ENCODE measurements at regions not wholly inside any gene's neighbourhood (a gene's known extent, or its start where the extent isn't known, plus 50 kb on each side); places are given as distances from the start of the nearest gene placed in this dataset.

GRCh38 chr19:31693131-31693932 is 344.1 kb upstream of the TSHZ3 start:
- Histone ChIP-seq H3K4me3 (ENCODE audit: low read length in 2 of 2) (no peak overlapping the region), H3K4me1 (ENCODE audit: control insufficient read depth in 2 of 2, insufficient read depth in 2 of 2, low read length in 2 of 2) (no peaks in the 10 kb centered on the region), H3K9me3 (ENCODE audit: control insufficient read depth in 2 of 2, low read length in 2 of 2) (no peaks in the 10 kb centered on the region), H3K27me3 (ENCODE audit: control insufficient read depth in 2 of 2, insufficient read depth in 2 of 2, low read length in 2 of 2) (no peaks in the 10 kb centered on the region), H3K9ac (ENCODE audit: low read depth in 1 of 2, low read length in 2 of 2) (no peak overlapping the region), H3K36me3 (ENCODE audit: control insufficient read depth in 2 of 2, insufficient read depth in 2 of 2, low read length in 2 of 2) (no peaks in the 10 kb centered on the region), H3K27ac (ENCODE audit: low read depth in 2 of 2, low read length in 2 of 2) (no peak overlapping the region)

DNA sequence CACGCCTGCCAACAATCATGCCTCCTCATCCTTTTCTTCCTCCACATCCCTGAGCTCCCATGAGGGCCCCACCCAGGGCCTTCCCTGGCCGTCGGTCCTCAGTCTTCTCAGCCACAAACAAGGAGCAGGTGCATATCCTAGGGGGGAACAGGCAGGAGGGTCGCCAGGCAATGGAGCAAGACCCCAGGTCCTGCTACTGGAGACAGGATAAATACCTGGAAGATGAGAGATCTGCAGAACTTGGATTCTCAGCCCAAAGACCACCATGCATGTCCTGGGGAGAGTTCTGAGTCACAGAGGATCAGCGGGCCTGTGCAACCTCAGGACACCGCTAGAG is 344.7 kb upstream of the TSHZ3 start:
- H3K27me3 ChIP-seq (ENCODE audit: control insufficient read depth in 2 of 2, insufficient read depth in 2 of 2, low read length in 2 of 2): no peaks in the 10 kb centered on the region
- H3K9ac ChIP-seq (ENCODE audit: low read depth in 1 of 2, low read length in 2 of 2): no peak overlapping the region
- no peak overlapping the region for H3K4me3 ChIP-seq (ENCODE audit: low read length in 2 of 2)
- no peaks in the 10 kb centered on the region for H3K9me3 ChIP-seq (ENCODE audit: control insufficient read depth in 2 of 2, low read length in 2 of 2)
- H3K27ac ChIP-seq (ENCODE audit: low read depth in 2 of 2, low read length in 2 of 2): no peak overlapping the region
- no peaks in the 10 kb centered on the region for H3K4me1 ChIP-seq (ENCODE audit: control insufficient read depth in 2 of 2, insufficient read depth in 2 of 2, low read length in 2 of 2)
- no peaks in the 10 kb centered on the region for H3K36me3 ChIP-seq (ENCODE audit: control insufficient read depth in 2 of 2, insufficient read depth in 2 of 2, low read length in 2 of 2)

DNA sequence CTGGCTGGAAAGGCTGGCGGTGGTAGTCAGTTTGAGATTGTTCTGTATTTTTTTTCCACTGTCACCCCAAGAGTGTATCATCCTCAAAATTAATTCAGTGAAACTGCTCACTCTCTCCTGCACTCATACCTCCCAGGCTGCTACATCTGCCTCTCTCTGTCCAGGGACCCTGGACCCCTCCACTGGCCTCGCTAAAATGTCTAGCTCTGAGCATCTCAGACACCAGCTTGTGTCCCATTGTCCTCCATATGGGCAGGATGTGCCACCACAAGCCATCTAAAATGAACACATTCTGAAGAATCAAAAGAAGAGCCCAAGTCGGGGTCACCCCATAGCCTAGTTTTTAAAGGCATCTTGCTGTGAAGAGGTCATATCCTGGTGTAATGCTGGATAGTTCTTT is 345.5 kb upstream of the TSHZ3 start:
- no peaks in the 10 kb centered on the region for H3K4me1 ChIP-seq (ENCODE audit: control insufficient read depth in 2 of 2, insufficient read depth in 2 of 2, low read length in 2 of 2)
- no peaks in the 10 kb centered on the region for H3K9me3 ChIP-seq (ENCODE audit: control insufficient read depth in 2 of 2, low read length in 2 of 2)
- H3K9ac ChIP-seq (ENCODE audit: low read depth in 1 of 2, low read length in 2 of 2): no peak overlapping the region
- no peaks in the 10 kb centered on the region for H3K36me3 ChIP-seq (ENCODE audit: control insufficient read depth in 2 of 2, insufficient read depth in 2 of 2, low read length in 2 of 2)
- no peaks in the 10 kb centered on the region for H3K27me3 ChIP-seq (ENCODE audit: control insufficient read depth in 2 of 2, insufficient read depth in 2 of 2, low read length in 2 of 2)
- no peak overlapping the region for H3K4me3 ChIP-seq (ENCODE audit: low read length in 2 of 2)
- no peak overlapping the region for H3K27ac ChIP-seq (ENCODE audit: low read depth in 2 of 2, low read length in 2 of 2)

DNA sequence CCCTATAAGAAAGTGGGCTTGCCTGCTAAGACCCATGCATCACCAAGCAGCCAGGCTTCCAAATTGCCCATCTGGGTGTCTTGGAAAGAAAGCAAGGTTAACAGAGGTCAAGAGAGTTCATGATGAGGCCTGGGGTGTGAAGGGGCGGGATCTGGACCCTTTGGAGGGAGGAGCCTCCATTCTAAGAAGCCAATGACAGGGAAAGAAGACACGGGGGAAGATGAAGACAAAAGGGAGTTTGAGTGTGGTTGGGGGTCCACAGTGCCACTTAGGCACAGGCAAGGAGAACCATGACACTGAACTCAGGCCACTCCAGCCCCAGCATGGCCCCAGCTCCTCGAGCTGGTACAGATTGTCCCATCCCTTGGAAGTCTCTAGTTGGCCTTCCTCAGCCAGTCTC is 350.2 kb upstream of the TSHZ3 start:
- no peak overlapping the region for H3K9ac ChIP-seq (ENCODE audit: low read depth in 1 of 2, low read length in 2 of 2)
- H3K4me1 ChIP-seq (ENCODE audit: control insufficient read depth in 2 of 2, insufficient read depth in 2 of 2, low read length in 2 of 2): no peaks in the 10 kb centered on the region
- no peak overlapping the region for H3K27ac ChIP-seq (ENCODE audit: low read depth in 2 of 2, low read length in 2 of 2)
- no peaks in the 10 kb centered on the region for H3K27me3 ChIP-seq (ENCODE audit: control insufficient read depth in 2 of 2, insufficient read depth in 2 of 2, low read length in 2 of 2)
- H3K36me3 ChIP-seq (ENCODE audit: control insufficient read depth in 2 of 2, insufficient read depth in 2 of 2, low read length in 2 of 2): no peaks in the 10 kb centered on the region
- H3K9me3 ChIP-seq (ENCODE audit: control insufficient read depth in 2 of 2, low read length in 2 of 2): peaks cover 0 to 2% of the 10 kb centered on the region in 2 donors
- H3K4me3 ChIP-seq (ENCODE audit: low read length in 2 of 2): no peak overlapping the region

GRCh38 chr19:31701146-31701545 is 351.9 kb upstream of the TSHZ3 start:
- Histone ChIP-seq H3K36me3 (ENCODE audit: control insufficient read depth in 2 of 2, insufficient read depth in 2 of 2, low read length in 2 of 2) (no peaks in the 10 kb centered on the region), H3K4me1 (ENCODE audit: control insufficient read depth in 2 of 2, insufficient read depth in 2 of 2, low read length in 2 of 2) (no peaks in the 10 kb centered on the region), H3K9me3 (ENCODE audit: control insufficient read depth in 2 of 2, low read length in 2 of 2) (peaks cover 0 to 2% of the 10 kb centered on the region in 2 donors), H3K4me3 (ENCODE audit: low read length in 2 of 2) (no peak overlapping the region), H3K9ac (ENCODE audit: low read depth in 1 of 2, low read length in 2 of 2) (no peak overlapping the region), H3K27ac (ENCODE audit: low read depth in 2 of 2, low read length in 2 of 2) (no peak overlapping the region), H3K27me3 (ENCODE audit: control insufficient read depth in 2 of 2, insufficient read depth in 2 of 2, low read length in 2 of 2) (no peaks in the 10 kb centered on the region)

GRCh38 chr19:31705656-31706055 is 356.4 kb upstream of the TSHZ3 start:
- Histone ChIP-seq H3K36me3 (ENCODE audit: control insufficient read depth in 2 of 2, insufficient read depth in 2 of 2, low read length in 2 of 2) (no peaks in the 10 kb centered on the region), H3K9ac (ENCODE audit: low read depth in 1 of 2, low read length in 2 of 2) (no peak overlapping the region), H3K27ac (ENCODE audit: low read depth in 2 of 2, low read length in 2 of 2) (no peak overlapping the region), H3K4me1 (ENCODE audit: control insufficient read depth in 2 of 2, insufficient read depth in 2 of 2, low read length in 2 of 2) (no peaks in the 10 kb centered on the region), H3K9me3 (ENCODE audit: control insufficient read depth in 2 of 2, low read length in 2 of 2) (peaks cover 0 to 2% of the 10 kb centered on the region in 2 donors), H3K4me3 (ENCODE audit: low read length in 2 of 2) (no peak overlapping the region), H3K27me3 (ENCODE audit: control insufficient read depth in 2 of 2, insufficient read depth in 2 of 2, low read length in 2 of 2) (no peaks in the 10 kb centered on the region)

DNA sequence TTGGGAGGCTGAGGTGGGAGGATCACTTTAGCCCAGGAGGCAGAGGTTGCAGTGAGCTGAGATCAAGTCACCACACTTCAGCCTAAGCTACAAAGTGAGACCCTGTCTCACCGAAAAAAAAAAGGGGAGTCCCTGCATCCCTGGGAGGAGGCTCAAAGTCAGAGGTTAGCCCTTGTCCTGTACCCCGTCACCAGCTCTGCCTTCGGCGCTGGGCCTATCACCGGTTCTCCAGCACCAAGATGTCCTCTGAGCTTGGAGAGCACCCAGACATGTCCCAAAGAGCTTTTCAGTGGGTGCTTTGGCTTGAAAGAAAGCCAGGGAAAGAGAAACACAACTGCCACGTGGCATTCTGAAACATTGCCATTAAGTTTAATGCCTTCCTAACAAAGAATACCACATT is 356.9 kb upstream of the TSHZ3 start:
- H3K36me3 ChIP-seq (ENCODE audit: control insufficient read depth in 2 of 2, insufficient read depth in 2 of 2, low read length in 2 of 2): no peaks in the 10 kb centered on the region
- no peak overlapping the region for H3K4me3 ChIP-seq (ENCODE audit: low read length in 2 of 2)
- no peaks in the 10 kb centered on the region for H3K27me3 ChIP-seq (ENCODE audit: control insufficient read depth in 2 of 2, insufficient read depth in 2 of 2, low read length in 2 of 2)
- H3K27ac ChIP-seq (ENCODE audit: low read depth in 2 of 2, low read length in 2 of 2): no peak overlapping the region
- H3K9me3 ChIP-seq (ENCODE audit: control insufficient read depth in 2 of 2, low read length in 2 of 2): peaks cover 0 to 2% of the 10 kb centered on the region in 2 donors
- no peak overlapping the region for H3K9ac ChIP-seq (ENCODE audit: low read depth in 1 of 2, low read length in 2 of 2)
- no peaks in the 10 kb centered on the region for H3K4me1 ChIP-seq (ENCODE audit: control insufficient read depth in 2 of 2, insufficient read depth in 2 of 2, low read length in 2 of 2)

DNA sequence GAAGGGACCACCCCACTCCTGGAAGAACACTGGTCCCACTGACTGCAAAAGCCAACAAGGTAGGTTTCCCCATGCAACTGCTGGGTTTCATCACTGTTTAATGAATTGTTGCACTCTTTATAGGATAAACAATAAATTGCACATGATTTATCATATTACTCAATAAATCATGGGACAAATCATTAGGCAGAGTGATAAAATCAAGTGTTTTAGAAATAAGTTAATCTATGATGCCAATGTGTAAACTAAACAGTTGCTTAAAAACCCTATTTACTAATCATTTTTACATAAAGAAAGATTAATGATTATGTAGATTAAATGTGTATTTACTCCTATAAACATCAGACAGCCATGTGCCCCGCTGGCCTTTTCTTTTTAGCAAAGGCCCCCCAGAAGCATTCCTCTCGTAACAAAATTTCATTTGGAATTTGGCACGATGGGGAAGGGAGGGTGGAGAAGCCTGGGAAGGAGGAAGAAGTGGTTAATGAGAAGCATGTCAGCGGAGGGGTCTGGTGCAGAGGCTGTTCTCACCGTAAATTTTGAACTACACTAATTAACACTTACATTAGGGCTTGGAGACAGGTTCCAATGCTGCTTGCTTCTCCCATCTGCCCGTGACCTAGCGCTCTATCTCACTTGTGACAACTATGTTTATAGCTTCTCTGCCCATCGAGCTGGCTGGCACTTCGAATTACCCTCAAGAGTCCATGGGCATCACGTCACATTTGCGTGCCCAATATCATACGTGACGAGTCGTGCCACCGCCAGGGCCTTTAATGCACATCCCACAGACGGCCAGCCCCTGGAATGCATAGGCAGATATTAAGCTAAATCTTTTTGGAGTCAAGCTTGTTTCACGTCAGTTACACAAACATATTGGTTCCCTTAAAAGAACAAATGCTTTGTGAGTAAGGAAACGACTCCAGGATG is 357.7 kb upstream of the TSHZ3 start:
- Histone ChIP-seq H3K9me3 (ENCODE audit: control insufficient read depth in 2 of 2, low read length in 2 of 2) (peaks cover 0 to 2% of the 10 kb centered on the region in 2 donors), H3K36me3 (ENCODE audit: control insufficient read depth in 2 of 2, insufficient read depth in 2 of 2, low read length in 2 of 2) (no peaks in the 10 kb centered on the region), H3K9ac (ENCODE audit: low read depth in 1 of 2, low read length in 2 of 2) (no peak overlapping the region), H3K4me1 (ENCODE audit: control insufficient read depth in 2 of 2, insufficient read depth in 2 of 2, low read length in 2 of 2) (no peaks in the 10 kb centered on the region), H3K27ac (ENCODE audit: low read depth in 2 of 2, low read length in 2 of 2) (no peak overlapping the region), H3K27me3 (ENCODE audit: control insufficient read depth in 2 of 2, insufficient read depth in 2 of 2, low read length in 2 of 2) (no peaks in the 10 kb centered on the region), H3K4me3 (ENCODE audit: low read length in 2 of 2) (no peak overlapping the region)

- no peaks in the 10 kb centered on the region for H3K36me3 ChIP-seq (ENCODE audit: control insufficient read depth in 2 of 2, insufficient read depth in 2 of 2, low read length in 2 of 2)
- H3K27ac ChIP-seq (ENCODE audit: low read depth in 2 of 2, low read length in 2 of 2): no peak overlapping the region
- H3K9ac ChIP-seq (ENCODE audit: low read depth in 1 of 2, low read length in 2 of 2): no peak overlapping the region
- no peak overlapping the region for H3K4me3 ChIP-seq (ENCODE audit: low read length in 2 of 2)
- H3K9me3 ChIP-seq (ENCODE audit: control insufficient read depth in 2 of 2, low read length in 2 of 2): no peaks in the 10 kb centered on the region
- H3K4me1 ChIP-seq (ENCODE audit: control insufficient read depth in 2 of 2, insufficient read depth in 2 of 2, low read length in 2 of 2): no peaks in the 10 kb centered on the region
- no peaks in the 10 kb centered on the region for H3K27me3 ChIP-seq (ENCODE audit: control insufficient read depth in 2 of 2, insufficient read depth in 2 of 2, low read length in 2 of 2)
Measured at GRCh38 chr19:31708520-31708919, 359.3 kb upstream of the TSHZ3 start.

GRCh38 chr19:31709476-31709875 is 360.2 kb upstream of the TSHZ3 start:
- H3K27ac ChIP-seq (ENCODE audit: low read depth in 2 of 2, low read length in 2 of 2): no peak overlapping the region
- H3K36me3 ChIP-seq (ENCODE audit: control insufficient read depth in 2 of 2, insufficient read depth in 2 of 2, low read length in 2 of 2): no peaks in the 10 kb centered on the region
- H3K4me1 ChIP-seq (ENCODE audit: control insufficient read depth in 2 of 2, insufficient read depth in 2 of 2, low read length in 2 of 2): no peaks in the 10 kb centered on the region
- H3K9ac ChIP-seq (ENCODE audit: low read depth in 1 of 2, low read length in 2 of 2): no peak overlapping the region
- H3K9me3 ChIP-seq (ENCODE audit: control insufficient read depth in 2 of 2, low read length in 2 of 2): no peaks in the 10 kb centered on the region
- no peak overlapping the region for H3K4me3 ChIP-seq (ENCODE audit: low read length in 2 of 2)
- H3K27me3 ChIP-seq (ENCODE audit: control insufficient read depth in 2 of 2, insufficient read depth in 2 of 2, low read length in 2 of 2): no peaks in the 10 kb centered on the region
